ENCODE measurements at regions not wholly inside any gene's neighbourhood (a gene's known extent, or its start where the extent isn't known, plus 50 kb on each side); places are given as distances from the start of the nearest gene placed in this dataset.

DNA sequence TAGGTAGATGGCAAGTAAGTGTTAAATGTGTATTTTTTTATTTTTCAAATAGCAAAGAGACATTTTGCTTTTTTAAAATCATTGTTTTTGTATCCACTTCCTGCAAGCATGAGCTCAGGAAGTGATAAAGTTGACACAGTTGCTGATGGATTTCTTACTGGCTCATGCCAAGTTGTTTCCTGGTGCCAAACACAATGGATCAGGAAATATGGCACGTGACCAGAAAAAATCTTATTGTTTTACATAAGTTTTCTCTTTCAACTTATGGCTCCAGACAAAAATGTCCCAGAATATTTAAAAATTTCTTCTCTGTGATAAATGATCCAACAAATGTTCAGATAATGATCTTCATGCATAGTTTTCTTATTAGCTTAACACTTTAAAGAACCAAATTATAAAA is 1279.1 kb upstream of the FLRT2 start:
- TF ChIP-seq, protein P1, sequence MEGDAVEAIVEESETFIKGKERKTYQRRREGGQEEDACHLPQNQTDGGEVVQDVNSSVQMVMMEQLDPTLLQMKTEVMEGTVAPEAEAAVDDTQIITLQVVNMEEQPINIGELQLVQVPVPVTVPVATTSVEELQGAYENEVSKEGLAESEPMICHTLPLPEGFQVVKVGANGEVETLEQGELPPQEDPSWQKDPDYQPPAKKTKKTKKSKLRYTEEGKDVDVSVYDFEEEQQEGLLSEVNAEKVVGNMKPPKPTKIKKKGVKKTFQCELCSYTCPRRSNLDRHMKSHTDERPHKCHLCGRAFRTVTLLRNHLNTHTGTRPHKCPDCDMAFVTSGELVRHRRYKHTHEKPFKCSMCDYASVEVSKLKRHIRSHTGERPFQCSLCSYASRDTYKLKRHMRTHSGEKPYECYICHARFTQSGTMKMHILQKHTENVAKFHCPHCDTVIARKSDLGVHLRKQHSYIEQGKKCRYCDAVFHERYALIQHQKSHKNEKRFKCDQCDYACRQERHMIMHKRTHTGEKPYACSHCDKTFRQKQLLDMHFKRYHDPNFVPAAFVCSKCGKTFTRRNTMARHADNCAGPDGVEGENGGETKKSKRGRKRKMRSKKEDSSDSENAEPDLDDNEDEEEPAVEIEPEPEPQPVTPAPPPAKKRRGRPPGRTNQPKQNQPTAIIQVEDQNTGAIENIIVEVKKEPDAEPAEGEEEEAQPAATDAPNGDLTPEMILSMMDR (IDR thresholded peaks at IDR 0.05; ENCODE audit: insufficient read depth, low read depth, low read length, missing control alignments) = no peak
- no peak for DNase-seq (ENCODE audit: low read depth)

DNA sequence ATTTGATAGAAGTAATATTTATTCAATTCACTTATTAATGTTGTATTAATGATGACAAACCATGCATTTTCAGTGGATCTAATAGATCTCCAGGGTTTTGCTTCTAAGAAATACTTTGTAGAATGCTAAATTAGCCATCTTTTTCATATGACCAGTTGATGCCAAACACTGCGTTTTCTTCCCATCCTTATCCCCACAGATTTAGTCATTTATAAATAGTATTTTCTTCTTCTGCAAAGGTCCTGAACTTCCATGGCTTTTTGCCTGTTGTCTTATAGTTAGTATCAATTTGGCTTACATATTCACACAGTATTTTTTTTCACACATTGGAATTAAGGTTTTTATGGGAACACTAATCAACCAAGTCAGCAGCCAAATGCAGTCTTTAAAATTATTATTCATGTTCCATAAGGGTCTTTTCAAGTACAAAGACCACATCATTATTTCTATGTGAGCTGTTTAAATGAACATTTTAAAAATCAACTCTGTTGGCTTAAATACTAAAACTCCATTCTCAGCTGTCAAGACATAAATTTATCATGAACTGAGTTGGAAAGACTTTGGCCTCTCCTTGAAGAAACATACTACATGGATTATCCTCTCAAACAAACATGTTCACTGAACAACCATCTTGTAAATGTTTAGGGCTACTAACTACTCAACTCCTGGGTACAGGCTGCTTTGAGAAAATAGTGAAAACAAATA is 1278.4 kb upstream of the FLRT2 start:
- no peak for DNase-seq (ENCODE audit: low read depth)
- TF ChIP-seq, protein P1 (IDR thresholded peaks at IDR 0.05; ENCODE audit: insufficient read depth, low read depth, low read length, missing control alignments) = no peak
- H3K4me3 ChIP-seq (ENCODE audit: low read length) = no peak overlapping the region

More for the DNA sequence above, 1279.1 kb upstream of the FLRT2 start:
- H3K4me3 ChIP-seq (ENCODE audit: low read length) = no peak overlapping the region

DNA sequence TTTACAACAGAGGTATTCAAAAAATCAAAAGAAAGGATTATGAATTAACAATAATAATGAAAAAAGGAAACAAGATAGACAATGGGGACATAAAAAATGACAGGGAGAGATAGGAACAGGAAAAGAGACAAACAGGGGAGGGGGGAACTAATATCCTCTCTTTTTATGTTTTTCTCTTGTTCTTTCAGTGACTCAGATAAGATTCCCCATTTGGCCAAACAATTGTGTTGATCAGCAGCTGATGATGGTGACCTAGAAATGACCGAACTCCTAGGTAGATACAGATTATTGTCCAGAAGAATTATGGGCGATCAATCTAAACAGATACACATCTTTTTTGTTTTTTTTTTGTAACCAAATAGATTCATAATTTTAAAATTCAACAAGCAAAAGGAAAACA is 1277.2 kb upstream of the FLRT2 start:
- TF ChIP-seq, protein P1 (IDR thresholded peaks at IDR 0.05; ENCODE audit: insufficient read depth, low read depth, low read length, missing control alignments) = no peak
- no peak overlapping the region for H3K4me3 ChIP-seq (ENCODE audit: low read length)
- no peak for DNase-seq (ENCODE audit: low read depth)

DNA sequence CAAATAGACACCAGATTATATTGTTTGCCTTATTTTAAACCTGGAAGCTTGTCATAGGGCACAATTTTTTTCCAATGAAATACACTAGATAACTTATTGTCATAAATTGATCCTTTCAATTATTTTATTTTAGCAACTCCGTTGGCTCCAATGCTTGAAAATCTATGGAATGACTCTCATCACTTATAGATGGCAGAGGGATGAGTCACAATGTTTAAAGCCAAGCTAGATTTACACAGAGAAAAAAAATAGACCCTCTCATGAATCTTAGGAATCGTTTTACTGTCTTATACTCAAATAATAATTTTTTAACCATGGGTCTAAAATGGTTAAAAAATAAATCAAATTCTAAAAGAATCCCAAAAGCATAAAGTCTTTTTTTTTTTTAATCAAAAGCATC is 1276.6 kb upstream of the FLRT2 start:
- H3K4me3 ChIP-seq (ENCODE audit: low read length) = no peak overlapping the region
- TF ChIP-seq, protein P1 (IDR thresholded peaks at IDR 0.05; ENCODE audit: insufficient read depth, low read depth, low read length, missing control alignments) = no peak
- no peak for DNase-seq (ENCODE audit: low read depth)

DNA sequence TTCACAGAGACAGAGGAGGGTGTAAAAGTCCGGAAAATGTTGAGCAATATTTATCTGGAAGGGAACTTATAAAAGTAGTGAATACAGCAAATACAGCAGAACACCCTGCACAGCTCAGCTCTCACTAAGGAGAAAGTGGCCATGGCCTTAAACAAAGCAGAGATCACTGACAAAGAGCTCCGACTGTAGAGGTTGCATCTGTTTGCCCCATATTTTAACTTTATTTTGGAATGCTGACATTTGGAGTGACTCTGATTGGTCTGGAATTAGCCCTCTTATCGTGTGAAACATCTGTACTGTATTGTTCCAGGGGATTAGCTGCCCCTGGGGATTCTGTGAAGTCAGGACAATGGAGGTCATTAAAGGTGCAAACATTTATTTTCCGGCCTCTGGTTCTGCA is 1275.7 kb upstream of the FLRT2 start:
- DNase-seq (ENCODE audit: low read depth) = no peak
- TF ChIP-seq, protein P1 (IDR thresholded peaks at IDR 0.05; ENCODE audit: insufficient read depth, low read depth, low read length, missing control alignments) = no peak
- no peak overlapping the region for H3K4me3 ChIP-seq (ENCODE audit: low read length)

DNA sequence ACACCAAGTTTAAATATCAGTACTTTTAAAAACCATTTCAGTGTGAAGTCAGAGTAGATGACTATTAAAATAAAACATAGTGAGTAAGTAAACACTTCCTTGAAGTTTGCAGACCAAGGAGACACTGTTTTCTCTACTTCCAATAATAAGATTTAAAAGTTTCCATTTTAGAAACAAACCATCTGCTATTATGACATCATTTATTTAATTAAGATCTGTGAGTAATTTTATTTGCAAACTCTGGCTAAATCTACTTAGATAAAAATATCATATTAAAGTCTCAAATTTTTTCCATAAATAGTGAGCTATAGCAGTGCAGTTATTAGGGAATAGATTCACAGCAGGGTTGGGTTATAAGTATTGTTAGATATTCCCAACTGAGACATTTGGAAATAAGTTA is 1267.0 kb upstream of the FLRT2 start:
- no peak for DNase-seq (ENCODE audit: low read depth)
- H3K4me3 ChIP-seq (ENCODE audit: low read length) = no peak overlapping the region
- TF ChIP-seq, protein P1 (IDR thresholded peaks at IDR 0.05; ENCODE audit: insufficient read depth, low read depth, low read length, missing control alignments) = no peak

DNA sequence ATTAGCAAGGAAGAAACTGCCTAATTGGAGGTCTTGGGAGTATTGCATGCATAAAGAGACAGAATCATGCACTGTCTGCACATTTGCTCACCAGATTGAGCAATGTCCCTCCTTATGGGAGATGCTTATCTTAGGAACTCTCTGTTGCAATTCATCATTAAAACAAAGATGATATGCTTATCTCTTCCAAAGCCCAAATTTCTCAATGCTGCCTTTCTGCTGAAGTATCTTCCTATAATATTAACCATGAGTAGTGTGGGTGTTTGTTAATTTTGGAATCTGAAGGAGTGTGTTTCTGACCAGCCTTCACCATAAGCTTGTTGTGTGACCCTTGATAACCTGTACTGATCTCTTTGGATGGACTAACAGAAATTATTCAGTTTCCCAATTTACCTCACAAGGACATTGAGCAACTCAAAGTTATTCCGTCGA is 1257.6 kb upstream of the FLRT2 start:
- no peak for DNase-seq (ENCODE audit: low read depth)
- H3K4me3 ChIP-seq (ENCODE audit: low read length) = no peak overlapping the region
- TF ChIP-seq, protein P1 (IDR thresholded peaks at IDR 0.05; ENCODE audit: insufficient read depth, low read depth, low read length, missing control alignments) = no peak
